Neural cell (in vitro differentiated cells): ENCODE measurements at regions not wholly inside any gene's neighbourhood (a gene's known extent, or its start where the extent isn't known, plus 50 kb on each side); places are given as distances from the start of the nearest gene placed in this dataset.

Experiments used
- H2AFZ ChIP-seq: fragments of 200-600, 300-800 bp; sonication (generic), shearing (Covaris generic); 2 replicates; pipeline ENCODE4 v1.6.0; 2014; ENCODE audit warnings: low read depth, mild to moderate bottlenecking, antibody characterized with exemption, low read length, moderate library complexity
- H3F3A ChIP-seq: fragments of 200-600 bp; shearing (Covaris generic); 2 replicates; pipeline ENCODE4 v1.6.1; 2016; ENCODE audit warnings: mild to moderate bottlenecking, moderate library complexity, mixed read lengths, antibody characterized with exemption, low read length; ENCODE audit not compliant: insufficient read depth, poor library complexity, severe bottlenecking
- H3K27ac ChIP-seq: fragments of 200-600, 300-800 bp; sonication (generic), shearing (Covaris generic); 2 replicates; pipeline ENCODE4 v1.5.1; 2014; ENCODE audit warnings: mild to moderate bottlenecking, low read length, moderate library complexity
- H3K27me3 ChIP-seq: fragments of 300-800, 200-600 bp; sonication (generic), shearing (Covaris generic); 2 replicates; pipeline ENCODE4 v1.6.0; 2014; ENCODE audit warnings: mild to moderate bottlenecking, low read depth, low read length, moderate library complexity; ENCODE audit not compliant: insufficient read depth
- H3K36me3 ChIP-seq: fragments of 300-800, 200-600 bp; sonication (generic), shearing (Covaris generic); 2 replicates; pipeline ENCODE4 v1.5.1; 2014; ENCODE audit warnings: mild to moderate bottlenecking, antibody characterized with exemption, low read length, moderate library complexity; ENCODE audit not compliant: insufficient read depth
- H3K4me2 ChIP-seq: fragments of 300-800, 200-600 bp; sonication (generic), shearing (Covaris generic); 2 replicates; pipeline ENCODE4 v1.6.0; 2014; ENCODE audit warnings: mild to moderate bottlenecking, low read length
- H3K4me3 ChIP-seq: fragments of 300-800, 200-600 bp; sonication (generic), shearing (Covaris generic); 2 replicates; pipeline ENCODE4 v1.5.1; 2014; ENCODE audit warnings: mild to moderate bottlenecking, low read length, moderate library complexity
- H3K79me2 ChIP-seq: fragments of 200-600 bp; shearing (Covaris generic); replicated peaks from 2 replicates; pipeline ENCODE4 v1.6.0; 2014; ENCODE audit warnings: mild to moderate bottlenecking, low read length, moderate library complexity; ENCODE audit not compliant: insufficient read depth
- H3K9ac ChIP-seq: fragments of 300-800, 200-600 bp; sonication (generic), shearing (Covaris generic); 2 replicates; pipeline ENCODE4 v1.6.1; 2016; ENCODE audit warnings: mild to moderate bottlenecking, low read length, mixed read lengths
- H3K9me2 ChIP-seq: fragments of 200-600 bp; shearing (Covaris generic); 2 replicates; pipeline ENCODE4 v1.6.1; 2016; ENCODE audit warnings: mild to moderate bottlenecking, low read length, mixed read lengths; ENCODE audit not compliant: insufficient read depth
- H3K9me3 ChIP-seq: fragments of 200-600, 300-800 bp; sonication (generic), shearing (Covaris generic); 2 replicates; pipeline ENCODE4 v1.6.1; 2016; ENCODE audit warnings: mild to moderate bottlenecking, mixed run types, low read length, moderate library complexity, mixed read lengths
- H4K20me1 ChIP-seq: fragments of 200-600 bp; shearing (Covaris generic); 2 replicates; pipeline ENCODE4 v1.6.1; 2016; ENCODE audit warnings: mild to moderate bottlenecking, mixed run types; ENCODE audit not compliant: insufficient read depth
- EP300 ChIP-seq: fragments of 450-650 bp; conservative IDR thresholded peaks from 2 replicates; pipeline ENCODE4 v1.6.1; 2014; ENCODE audit warnings: antibody characterized with exemption, mild to moderate bottlenecking, moderate library complexity; ENCODE audit not compliant: poor library complexity, severe bottlenecking
- EZH2 ChIP-seq: fragments of 200-600, 300-800 bp; shearing (Covaris generic), sonication (generic); IDR thresholded peaks from 2 replicates; pipeline ENCODE4 v1.6.1; 2014; ENCODE audit warnings: antibody characterized with exemption, low read length, borderline replicate concordance, mild to moderate bottlenecking; ENCODE audit not compliant: insufficient read depth, poor library complexity, severe bottlenecking
- MXI1 ChIP-seq: fragments of 450-650 bp; conservative IDR thresholded peaks from 2 replicates; pipeline ENCODE4 v1.6.1; 2014; ENCODE audit warnings: antibody characterized with exemption, mild to moderate bottlenecking; ENCODE audit not compliant: poor library complexity, severe bottlenecking
- POLR2AphosphoS5 ChIP-seq: IDR thresholded peaks from 2 replicates; pipeline ENCODE4 v1.6.1; 2012
- RAD21 ChIP-seq: fragments of 450-650 bp; conservative IDR thresholded peaks from 2 replicates; pipeline ENCODE4 v1.6.1; 2014; ENCODE audit warnings: antibody characterized with exemption, mild to moderate bottlenecking, moderate library complexity
- SMC3 ChIP-seq: fragments of 450-650 bp; conservative IDR thresholded peaks from 2 replicates; pipeline ENCODE4 v1.6.1; 2014; ENCODE audit warnings: antibody characterized with exemption, mild to moderate bottlenecking, moderate library complexity; ENCODE audit not compliant: poor library complexity
- TAF1 ChIP-seq: IDR thresholded peaks from 2 replicates; pipeline ENCODE4 v1.6.1; 2012; ENCODE audit warnings: low read depth
- TF ChIP-seq, protein P1 (sequence below): fragments of 450-650 bp; IDR thresholded peaks from 2 replicates; pipeline ENCODE4 v1.5.1; 2014; ENCODE audit warnings: antibody characterized with exemption, mild to moderate bottlenecking, moderate library complexity; ENCODE audit not compliant: poor library complexity, severe bottlenecking
- TF ChIP-seq, protein P2 (sequence below): IDR thresholded peaks from 2 replicates; pipeline ENCODE4 v1.6.1; 2012; ENCODE audit warnings: borderline replicate concordance

GRCh38 chr18:5721924-5722323 lies 173.4 kb downstream of the TMEM200C start:
- H3K9me2 ChIP-seq = no peaks in the 10 kb centered on the region
- no peaks in the 10 kb centered on the region for H3K36me3 ChIP-seq
- no peak overlapping the region for H2AFZ ChIP-seq
- H4K20me1 ChIP-seq = no peaks in the 10 kb centered on the region
- no peaks in the 10 kb centered on the region for H3K79me2 ChIP-seq
- no peaks in the 10 kb centered on the region for H3K9me3 ChIP-seq
- no peak overlapping the region for H3K4me3 ChIP-seq
- no peak overlapping the region for H3K27ac ChIP-seq
- H3K27me3 ChIP-seq = no peaks in the 10 kb centered on the region
- no peaks in the 10 kb centered on the region for H3F3A ChIP-seq
- no peak overlapping the region for H3K4me2 ChIP-seq
- H3K9ac ChIP-seq = no peak overlapping the region
- TF ChIP-seq TAF1 (no peak), POLR2AphosphoS5 (no peak), RAD21 (no peak), EZH2 (no peak), EP300 (no peak), MXI1 (no peak), SMC3 (no peak)
- TF ChIP-seq, protein P1, sequence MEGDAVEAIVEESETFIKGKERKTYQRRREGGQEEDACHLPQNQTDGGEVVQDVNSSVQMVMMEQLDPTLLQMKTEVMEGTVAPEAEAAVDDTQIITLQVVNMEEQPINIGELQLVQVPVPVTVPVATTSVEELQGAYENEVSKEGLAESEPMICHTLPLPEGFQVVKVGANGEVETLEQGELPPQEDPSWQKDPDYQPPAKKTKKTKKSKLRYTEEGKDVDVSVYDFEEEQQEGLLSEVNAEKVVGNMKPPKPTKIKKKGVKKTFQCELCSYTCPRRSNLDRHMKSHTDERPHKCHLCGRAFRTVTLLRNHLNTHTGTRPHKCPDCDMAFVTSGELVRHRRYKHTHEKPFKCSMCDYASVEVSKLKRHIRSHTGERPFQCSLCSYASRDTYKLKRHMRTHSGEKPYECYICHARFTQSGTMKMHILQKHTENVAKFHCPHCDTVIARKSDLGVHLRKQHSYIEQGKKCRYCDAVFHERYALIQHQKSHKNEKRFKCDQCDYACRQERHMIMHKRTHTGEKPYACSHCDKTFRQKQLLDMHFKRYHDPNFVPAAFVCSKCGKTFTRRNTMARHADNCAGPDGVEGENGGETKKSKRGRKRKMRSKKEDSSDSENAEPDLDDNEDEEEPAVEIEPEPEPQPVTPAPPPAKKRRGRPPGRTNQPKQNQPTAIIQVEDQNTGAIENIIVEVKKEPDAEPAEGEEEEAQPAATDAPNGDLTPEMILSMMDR = no peak
- TF ChIP-seq, protein P2, sequence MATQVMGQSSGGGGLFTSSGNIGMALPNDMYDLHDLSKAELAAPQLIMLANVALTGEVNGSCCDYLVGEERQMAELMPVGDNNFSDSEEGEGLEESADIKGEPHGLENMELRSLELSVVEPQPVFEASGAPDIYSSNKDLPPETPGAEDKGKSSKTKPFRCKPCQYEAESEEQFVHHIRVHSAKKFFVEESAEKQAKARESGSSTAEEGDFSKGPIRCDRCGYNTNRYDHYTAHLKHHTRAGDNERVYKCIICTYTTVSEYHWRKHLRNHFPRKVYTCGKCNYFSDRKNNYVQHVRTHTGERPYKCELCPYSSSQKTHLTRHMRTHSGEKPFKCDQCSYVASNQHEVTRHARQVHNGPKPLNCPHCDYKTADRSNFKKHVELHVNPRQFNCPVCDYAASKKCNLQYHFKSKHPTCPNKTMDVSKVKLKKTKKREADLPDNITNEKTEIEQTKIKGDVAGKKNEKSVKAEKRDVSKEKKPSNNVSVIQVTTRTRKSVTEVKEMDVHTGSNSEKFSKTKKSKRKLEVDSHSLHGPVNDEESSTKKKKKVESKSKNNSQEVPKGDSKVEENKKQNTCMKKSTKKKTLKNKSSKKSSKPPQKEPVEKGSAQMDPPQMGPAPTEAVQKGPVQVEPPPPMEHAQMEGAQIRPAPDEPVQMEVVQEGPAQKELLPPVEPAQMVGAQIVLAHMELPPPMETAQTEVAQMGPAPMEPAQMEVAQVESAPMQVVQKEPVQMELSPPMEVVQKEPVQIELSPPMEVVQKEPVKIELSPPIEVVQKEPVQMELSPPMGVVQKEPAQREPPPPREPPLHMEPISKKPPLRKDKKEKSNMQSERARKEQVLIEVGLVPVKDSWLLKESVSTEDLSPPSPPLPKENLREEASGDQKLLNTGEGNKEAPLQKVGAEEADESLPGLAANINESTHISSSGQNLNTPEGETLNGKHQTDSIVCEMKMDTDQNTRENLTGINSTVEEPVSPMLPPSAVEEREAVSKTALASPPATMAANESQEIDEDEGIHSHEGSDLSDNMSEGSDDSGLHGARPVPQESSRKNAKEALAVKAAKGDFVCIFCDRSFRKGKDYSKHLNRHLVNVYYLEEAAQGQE = no peak

- H3K4me3 ChIP-seq = no peak overlapping the region
- no peaks in the 10 kb centered on the region for H3F3A ChIP-seq
- no peak overlapping the region for H3K9ac ChIP-seq
- H3K79me2 ChIP-seq = no peaks in the 10 kb centered on the region
- H3K27ac ChIP-seq = no peak overlapping the region
- H3K27me3 ChIP-seq = no peaks in the 10 kb centered on the region
- H2AFZ ChIP-seq = no peak overlapping the region
- no peaks in the 10 kb centered on the region for H3K36me3 ChIP-seq
- no peak overlapping the region for H3K4me2 ChIP-seq
- TF ChIP-seq EZH2 (no peak), RAD21 (no peak), SMC3 (no peak), MXI1 (no peak), TAF1 (no peak), POLR2AphosphoS5 (no peak), EP300 (no peak)
- TF ChIP-seq, protein P2 = no peak
- TF ChIP-seq, protein P1 = no peak
- no peaks in the 10 kb centered on the region for H3K9me2 ChIP-seq
- no peaks in the 10 kb centered on the region for H4K20me1 ChIP-seq
- H3K9me3 ChIP-seq = no peaks in the 10 kb centered on the region
Measured at GRCh38 chr18:5720132-5720531, 175.2 kb downstream of the TMEM200C start.
